Caco-2 (cell line): ENCODE measurements at regions not wholly inside any gene's neighbourhood (a gene's known extent, or its start where the extent isn't known, plus 50 kb on each side); places are given as distances from the start of the nearest gene placed in this dataset.

Experiments
- BruUV-seq: library from RNA; stranded (reverse); fragments of 400-500 nt; replicated peaks from 2 replicates; lab custom pipeline; 2021; lab: Mats Ljungman, UMichigan
- CTCF ChIA-PET: fragments of 300-600 bp; sonication (Branson Sonifier 250); formaldehyde crosslinking; loops from one replicate; lab custom pipeline; 2022; ENCODE audit warnings: antibody characterized with exemption; lab: Charles Lee
- POLR2A ChIA-PET: fragments of 300-600 bp; sonication (Branson Sonifier 250); formaldehyde crosslinking; loops from one replicate; lab custom pipeline; 2022; ENCODE audit warnings: antibody characterized with exemption; lab: Charles Lee
- DNase-seq, 2 experiments: peaks; one replicate each; pipeline versions ENCODE4 v3.0.0 to v3.0.0-alpha.2; 2020 to 2022
- H3K27me3 ChIP-seq: replicated peaks from 2 replicates; pipeline ENCODE4 v1.6.0; 2011; ENCODE audit warnings: low read length; ENCODE audit not compliant: control insufficient read depth, insufficient read depth
- H3K36me3 ChIP-seq: 2 replicates; pipeline ENCODE4 v1.5.1; 2011; ENCODE audit warnings: low read length; ENCODE audit not compliant: control insufficient read depth, insufficient read depth
- H3K4me1 ChIP-seq: fragments of 250-450 bp; sonication (Bioruptor Pico); 2 replicates; pipeline ENCODE4 v1.5.1; 2020; ENCODE audit warnings: mild to moderate bottlenecking
- H3K4me3 ChIP-seq: 2 replicates; pipeline ENCODE4 v1.5.1; 2011; ENCODE audit warnings: low read depth, mild to moderate bottlenecking, control low read depth, low read length
- H3K9me3 ChIP-seq: fragments of 250-450 bp; sonication (Bioruptor Pico); 2 replicates; pipeline ENCODE4 v1.5.1; 2020; ENCODE audit warnings: mild to moderate bottlenecking, moderate library complexity
- H3K27ac Mint-ChIP-seq: one replicate; pipeline ENCODE4 v1.8.0; 2022; ENCODE audit warnings: mixed read lengths; ENCODE audit not compliant: unreplicated experiment
- H3K27me3 Mint-ChIP-seq: one replicate; pipeline ENCODE4 v1.8.0; 2022; ENCODE audit warnings: mixed read lengths; ENCODE audit not compliant: insufficient read depth, unreplicated experiment
- H3K36me3 Mint-ChIP-seq: one replicate; pipeline ENCODE4 v1.8.0; 2022; ENCODE audit warnings: mild to moderate bottlenecking, mixed read lengths; ENCODE audit not compliant: insufficient read depth, unreplicated experiment
- H3K4me1 Mint-ChIP-seq: one replicate; pipeline ENCODE4 v1.8.0; 2022; ENCODE audit warnings: low read depth, mixed read lengths; ENCODE audit not compliant: unreplicated experiment
- H3K4me3 Mint-ChIP-seq: one replicate; pipeline ENCODE4 v1.8.0; 2022; ENCODE audit warnings: mild to moderate bottlenecking, moderate library complexity, mixed read lengths; ENCODE audit not compliant: unreplicated experiment
- H3K9me3 Mint-ChIP-seq: one replicate; pipeline ENCODE4 v1.8.0; 2022; ENCODE audit warnings: mixed read lengths; ENCODE audit not compliant: unreplicated experiment
- CTCF ChIP-seq, 2 experiments: fragments of 200-600 bp in 1 of 2; IDR thresholded peaks; 1 replicate in 1 of 2; 2 replicates in 1 of 2; pipeline versions ENCODE4 v1.5.1 to v1.8.0; 2011 to 2022; ENCODE audit warnings: antibody characterized with exemption in 1 of 2, control low read depth in 1 of 2, inconsistent platforms in 1 of 2, low read depth in 1 of 2, low read length in 1 of 2, mild to moderate bottlenecking in 1 of 2, moderate library complexity in 1 of 2; ENCODE audit not compliant: insufficient read depth in 1 of 2, severe bottlenecking in 1 of 2, unreplicated experiment in 1 of 2
- intact Hi-C: fragments of 100-400 bp; cut with micrococcal nuclease; formaldehyde crosslinking; loops from one replicate; pipeline ENCODE4 v1.10.0; 2022; ENCODE audit not compliant: unreplicated experiment

GRCh38 chr7:83849131-83849530 is 200.2 kb upstream of the SEMA3E start:
- Histone ChIP-seq H3K9me3 (0 out of 2 replicates have a peak, but pooled peaks cover 4% of the 10 kb centered on the region), H3K36me3 (no peaks in the 10 kb centered on the region), H3K27me3 (no peaks in the 10 kb centered on the region), H3K4me1 (no peaks in the 10 kb centered on the region), H3K4me3 (no peak overlapping the region)
- ChIA-PET CTCF (no interaction called here), POLR2A (no interaction called here)
- no peak overlapping the region for H3K4me3 Mint-ChIP-seq
- H3K27me3 Mint-ChIP-seq = peaks cover 4% of the 10 kb centered on the region
- intact Hi-C loops = no loop called here
- TF ChIP-seq CTCF (IDR thresholded peaks at IDR 0.05; ENCODE audit: insufficient read depth in 1 of 2, low read depth in 1 of 2, low read length in 1 of 2, severe bottlenecking in 1 of 2, unreplicated experiment in 1 of 2) = no peak
- BruUV-seq = no TSS peak
- H3K4me1 Mint-ChIP-seq = no peaks in the 10 kb centered on the region
- no peak overlapping the region for H3K27ac Mint-ChIP-seq
- H3K36me3 Mint-ChIP-seq = no peaks in the 10 kb centered on the region
- DNase-seq = no peak
- H3K9me3 Mint-ChIP-seq = no peaks in the 10 kb centered on the region

- Mint-ChIP-seq H3K4me1 (no peaks in the 10 kb centered on the region), H3K4me3 (no peak overlapping the region), H3K27ac (no peak overlapping the region), H3K36me3 (no peaks in the 10 kb centered on the region), H3K27me3 (peaks cover 4% of the 10 kb centered on the region), H3K9me3 (no peaks in the 10 kb centered on the region)
- POLR2A ChIA-PET = no interaction called here
- no peaks in the 10 kb centered on the region for H3K36me3 ChIP-seq
- CTCF ChIA-PET = no interaction called here
- H3K4me1 ChIP-seq = no peaks in the 10 kb centered on the region
- BruUV-seq = no TSS peak
- TF ChIP-seq CTCF (IDR thresholded peaks at IDR 0.05; ENCODE audit: insufficient read depth in 1 of 2, low read depth in 1 of 2, low read length in 1 of 2, severe bottlenecking in 1 of 2, unreplicated experiment in 1 of 2) = no peak
- H3K9me3 ChIP-seq = 0 out of 2 replicates have a peak, but pooled peaks cover 4% of the 10 kb centered on the region
- no peaks in the 10 kb centered on the region for H3K27me3 ChIP-seq
- intact Hi-C loops = no loop called here
- no peak for DNase-seq
- H3K4me3 ChIP-seq = no peak overlapping the region
Observed at GRCh38 chr7:83842894-83843293, 194.0 kb upstream of the SEMA3E start.

- no peaks in the 10 kb centered on the region for H3K9me3 Mint-ChIP-seq
- CTCF ChIA-PET = no interaction called here
- no peaks in the 10 kb centered on the region for H3K4me1 Mint-ChIP-seq
- POLR2A ChIA-PET = no interaction called here
- H3K4me3 Mint-ChIP-seq = no peak overlapping the region
- BruUV-seq = no TSS peak
- peaks cover 2% of the 10 kb centered on the region for H3K27me3 Mint-ChIP-seq
- no peaks in the 10 kb centered on the region for H3K27me3 ChIP-seq
- H3K27ac Mint-ChIP-seq = no peak overlapping the region
- no peak overlapping the region for H3K4me3 ChIP-seq
- intact Hi-C loops = no loop called here
- H3K36me3 Mint-ChIP-seq = no peaks in the 10 kb centered on the region
- no peak for TF ChIP-seq CTCF (IDR thresholded peaks at IDR 0.05; ENCODE audit: insufficient read depth in 1 of 2, low read depth in 1 of 2, low read length in 1 of 2, severe bottlenecking in 1 of 2, unreplicated experiment in 1 of 2)
- H3K9me3 ChIP-seq = no peaks in the 10 kb centered on the region
- DNase-seq = no peak
- no peaks in the 10 kb centered on the region for H3K4me1 ChIP-seq
- no peaks in the 10 kb centered on the region for H3K36me3 ChIP-seq
Observed at GRCh38 chr7:83837683-83838082, 188.7 kb upstream of the SEMA3E start.
